Kidney epithelial cell (primary cell): ENCODE measurements at regions not wholly inside any gene's neighbourhood (a gene's known extent, or its start where the extent isn't known, plus 50 kb on each side); places are given as distances from the start of the nearest gene placed in this dataset.

Source experiments
- DNase-seq: peaks from one replicate; pipeline ENCODE4 v3.0.0-alpha.2; 2010; ENCODE audit warnings: low read depth
- H3K27me3 ChIP-seq: 2 replicates; pipeline ENCODE4 v1.6.0; 2011; ENCODE audit warnings: low read length; ENCODE audit not compliant: control insufficient read depth, insufficient read depth
- H3K36me3 ChIP-seq: 2 replicates; pipeline ENCODE4 v1.5.1; 2011; ENCODE audit warnings: low read length; ENCODE audit not compliant: control insufficient read depth, insufficient read depth
- H3K4me3 ChIP-seq: 2 replicates; pipeline ENCODE4 v1.5.1; 2011; ENCODE audit warnings: low read depth, mild to moderate bottlenecking, control low read depth, low read length
- CTCF ChIP-seq: IDR thresholded peaks from 2 replicates; pipeline ENCODE4 v1.5.1; 2011; ENCODE audit warnings: mild to moderate bottlenecking, moderate library complexity, low read length, control low read depth, inconsistent platforms; ENCODE audit not compliant: insufficient read depth, poor library complexity, severe bottlenecking

GRCh38 chr13:22422023-22422422, 751.1 kb downstream of the FGF9 start:
- Histone ChIP-seq H3K36me3 (no peaks in the 10 kb centered on the region), H3K4me3 (no peak overlapping the region), H3K27me3 (no peaks in the 10 kb centered on the region)
- DNase-seq: no peak
- no peak for TF ChIP-seq CTCF

GRCh38 chr13:22422712-22423111, 751.8 kb downstream of the FGF9 start:
- TF ChIP-seq CTCF: no peak
- no peak for DNase-seq

GRCh38 chr13:22423261-22423660, 752.4 kb downstream of the FGF9 start:
- Histone ChIP-seq H3K27me3 (no peaks in the 10 kb centered on the region), H3K36me3 (no peaks in the 10 kb centered on the region), H3K4me3 (no peak overlapping the region)
- TF ChIP-seq CTCF: no peak
- no peak for DNase-seq

More at GRCh38 chr13:22422712-22423111, 751.8 kb downstream of the FGF9 start:
- Histone ChIP-seq H3K4me3 (no peak overlapping the region), H3K27me3 (no peaks in the 10 kb centered on the region), H3K36me3 (no peaks in the 10 kb centered on the region)

- Histone ChIP-seq H3K27me3 (no peaks in the 10 kb centered on the region), H3K4me3 (no peak overlapping the region), H3K36me3 (no peaks in the 10 kb centered on the region)
- TF ChIP-seq CTCF: no peak
- DNase-seq: no peak
Observed at GRCh38 chr13:22425087-22425486, 754.2 kb downstream of the FGF9 start.

GRCh38 chr13:22427066-22427465, 753.7 kb upstream of the SGCG start:
- no peaks in the 10 kb centered on the region for H3K27me3 ChIP-seq
- no peak for TF ChIP-seq CTCF

GRCh38 chr13:22427783-22428182, 753.0 kb upstream of the SGCG start:
- Histone ChIP-seq H3K4me3 (no peak overlapping the region), H3K27me3 (no peaks in the 10 kb centered on the region), H3K36me3 (no peaks in the 10 kb centered on the region)
- DNase-seq: no peak
- no peak for TF ChIP-seq CTCF

More at GRCh38 chr13:22427066-22427465, 753.7 kb upstream of the SGCG start:
- DNase-seq: no peak
- H3K4me3 ChIP-seq: no peak overlapping the region
- no peaks in the 10 kb centered on the region for H3K36me3 ChIP-seq
